ENCODE measurements at regions not wholly inside any gene's neighbourhood (a gene's known extent, or its start where the extent isn't known, plus 50 kb on each side); places are given as distances from the start of the nearest gene placed in this dataset.

- no peak overlapping the region for H3K14ac ChIP-seq (replicated peaks; ENCODE audit: low read depth, low read length)
- H3K9ac ChIP-seq (ENCODE audit: low read depth, low read length), result no peak overlapping the region
- no peak overlapping the region for H2AK5ac ChIP-seq (ENCODE audit: low read depth, low read length)
- H3K4ac ChIP-seq (ENCODE audit: low read depth, low read length), result no peak overlapping the region
- no peak overlapping the region for H4K91ac ChIP-seq (ENCODE audit: insufficient read depth, low read depth, low read length)
- DNase-seq (no peak), ATAC-seq (ENCODE audit: low read depth) (no peak)
- no peaks in the 10 kb centered on the region for H3K36me3 ChIP-seq (ENCODE audit: control insufficient read depth, insufficient read depth, low read length)
- ChIA-PET POLR2A (ENCODE audit: unreplicated experiment) (no interaction called here), CTCF (no interaction called here)
- no TSS peak for BruUV-seq (replicated peaks)
- H2BK120ac ChIP-seq (ENCODE audit: low read depth, low read length), result no peak overlapping the region
- no peaks in the 10 kb centered on the region for H3K79me1 ChIP-seq (ENCODE audit: low read depth in 1 of 2, low read length in 2 of 2)
- no peaks in the 10 kb centered on the region for H3K27me3 ChIP-seq (ENCODE audit: control insufficient read depth, insufficient read depth, low read length)
- no peak overlapping the region for H2AFZ ChIP-seq (replicated peaks; ENCODE audit: low read length, poor library complexity)
- peaks cover 5% of the 10 kb centered on the region for H3K9me3 ChIP-seq (ENCODE audit: control insufficient read depth, insufficient read depth, low read length)
- no peak for TF ChIP-seq BHLHE40 (IDR thresholded peaks at IDR 0.05; ENCODE audit: low read depth, low read length)
- TF ChIP-seq CEBPB (IDR thresholded peaks at IDR 0.05; ENCODE audit: low read depth, low read length), result no peak
- TF ChIP-seq POLR2A (IDR thresholded peaks at IDR 0.05; ENCODE audit: low read depth, low read length), result no peak
- no peak for TF ChIP-seq MXI1 (IDR thresholded peaks at IDR 0.05; ENCODE audit: borderline replicate concordance, low read depth, low read length)
- TF ChIP-seq SMC3 (IDR thresholded peaks at IDR 0.05; ENCODE audit: low read depth, low read length), result no peak
- no peak for TF ChIP-seq RCOR1 (IDR thresholded peaks at IDR 0.05; ENCODE audit: insufficient replicate concordance, low read length)
- TF ChIP-seq RAD21 (IDR thresholded peaks at IDR 0.05; ENCODE audit: low read length), result no peak
- TF ChIP-seq, protein P1, sequence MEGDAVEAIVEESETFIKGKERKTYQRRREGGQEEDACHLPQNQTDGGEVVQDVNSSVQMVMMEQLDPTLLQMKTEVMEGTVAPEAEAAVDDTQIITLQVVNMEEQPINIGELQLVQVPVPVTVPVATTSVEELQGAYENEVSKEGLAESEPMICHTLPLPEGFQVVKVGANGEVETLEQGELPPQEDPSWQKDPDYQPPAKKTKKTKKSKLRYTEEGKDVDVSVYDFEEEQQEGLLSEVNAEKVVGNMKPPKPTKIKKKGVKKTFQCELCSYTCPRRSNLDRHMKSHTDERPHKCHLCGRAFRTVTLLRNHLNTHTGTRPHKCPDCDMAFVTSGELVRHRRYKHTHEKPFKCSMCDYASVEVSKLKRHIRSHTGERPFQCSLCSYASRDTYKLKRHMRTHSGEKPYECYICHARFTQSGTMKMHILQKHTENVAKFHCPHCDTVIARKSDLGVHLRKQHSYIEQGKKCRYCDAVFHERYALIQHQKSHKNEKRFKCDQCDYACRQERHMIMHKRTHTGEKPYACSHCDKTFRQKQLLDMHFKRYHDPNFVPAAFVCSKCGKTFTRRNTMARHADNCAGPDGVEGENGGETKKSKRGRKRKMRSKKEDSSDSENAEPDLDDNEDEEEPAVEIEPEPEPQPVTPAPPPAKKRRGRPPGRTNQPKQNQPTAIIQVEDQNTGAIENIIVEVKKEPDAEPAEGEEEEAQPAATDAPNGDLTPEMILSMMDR (conservative IDR thresholded peaks at IDR 0.05; ENCODE audit: low read depth, low read length), result no peak
- TF ChIP-seq MAFK (IDR thresholded peaks at IDR 0.05; ENCODE audit: low read depth, low read length), result no peak
- TF ChIP-seq CHD1 (IDR thresholded peaks at IDR 0.05; ENCODE audit: low read depth, low read length), result no peak
- TF ChIP-seq, protein P2, sequence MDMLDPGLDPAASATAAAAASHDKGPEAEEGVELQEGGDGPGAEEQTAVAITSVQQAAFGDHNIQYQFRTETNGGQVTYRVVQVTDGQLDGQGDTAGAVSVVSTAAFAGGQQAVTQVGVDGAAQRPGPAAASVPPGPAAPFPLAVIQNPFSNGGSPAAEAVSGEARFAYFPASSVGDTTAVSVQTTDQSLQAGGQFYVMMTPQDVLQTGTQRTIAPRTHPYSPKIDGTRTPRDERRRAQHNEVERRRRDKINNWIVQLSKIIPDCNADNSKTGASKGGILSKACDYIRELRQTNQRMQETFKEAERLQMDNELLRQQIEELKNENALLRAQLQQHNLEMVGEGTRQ (IDR thresholded peaks at IDR 0.05; ENCODE audit: low read depth, low read length), result no peak
- TF ChIP-seq MAZ (IDR thresholded peaks at IDR 0.05; ENCODE audit: borderline replicate concordance, low read depth, low read length), result no peak
- no peak for TF ChIP-seq FOS (IDR thresholded peaks at IDR 0.05; ENCODE audit: low read depth, low read length)
- TF ChIP-seq NFE2L2 (IDR thresholded peaks at IDR 0.05; ENCODE audit: low read depth, low read length), result no peak
- TF ChIP-seq, protein P3, sequence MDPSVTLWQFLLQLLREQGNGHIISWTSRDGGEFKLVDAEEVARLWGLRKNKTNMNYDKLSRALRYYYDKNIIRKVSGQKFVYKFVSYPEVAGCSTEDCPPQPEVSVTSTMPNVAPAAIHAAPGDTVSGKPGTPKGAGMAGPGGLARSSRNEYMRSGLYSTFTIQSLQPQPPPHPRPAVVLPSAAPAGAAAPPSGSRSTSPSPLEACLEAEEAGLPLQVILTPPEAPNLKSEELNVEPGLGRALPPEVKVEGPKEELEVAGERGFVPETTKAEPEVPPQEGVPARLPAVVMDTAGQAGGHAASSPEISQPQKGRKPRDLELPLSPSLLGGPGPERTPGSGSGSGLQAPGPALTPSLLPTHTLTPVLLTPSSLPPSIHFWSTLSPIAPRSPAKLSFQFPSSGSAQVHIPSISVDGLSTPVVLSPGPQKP (IDR thresholded peaks at IDR 0.05; ENCODE audit: borderline replicate concordance, low read depth, low read length), result no peak
- TF ChIP-seq RFX5 (IDR thresholded peaks at IDR 0.05; ENCODE audit: low read depth, low read length), result no peak
- in situ Hi-C loops (cut with MboI; ENCODE audit: low sequenced_read_pairs), result no loop called here
- no peak overlapping the region for H3K56ac ChIP-seq (ENCODE audit: extremely low read depth, insufficient read depth, low read length)
- H3K18ac ChIP-seq (ENCODE audit: low read depth, low read length), result no peak overlapping the region
- H3K4me1 ChIP-seq (ENCODE audit: control insufficient read depth, insufficient read depth, low read length), result no peaks in the 10 kb centered on the region
- H3K4me3 ChIP-seq (ENCODE audit: insufficient read depth, low read depth, low read length), result no peak overlapping the region
- no peak overlapping the region for H3K4me2 ChIP-seq (ENCODE audit: low read depth, low read length)
- no peaks in the 10 kb centered on the region for H3K9me1 ChIP-seq (ENCODE audit: insufficient read depth, low read length)
- H4K8ac ChIP-seq (ENCODE audit: low read depth in 2 of 2, low read length in 2 of 2), result no peak overlapping the region
- H4K5ac ChIP-seq (ENCODE audit: low read depth, low read length), result no peak overlapping the region
- no peak overlapping the region for H2BK5ac ChIP-seq (ENCODE audit: low read depth, low read length, poor library complexity, severe bottlenecking)
- H2BK15ac ChIP-seq (ENCODE audit: low read depth, low read length), result no peak overlapping the region
- no peaks in the 10 kb centered on the region for H4K20me1 ChIP-seq (ENCODE audit: insufficient read depth, low read length)
- H3K23ac ChIP-seq (ENCODE audit: low read depth, low read length), result no peak overlapping the region
- dilution Hi-C loops (cut with HindIII; ENCODE audit: low sequenced_read_pairs, unreplicated experiment), result no loop called here
- H3K27ac ChIP-seq (ENCODE audit: insufficient read depth, low read length), result no peak overlapping the region
- intact Hi-C loops (cut with micrococcal nuclease), result no loop called here
- no peak overlapping the region for H2BK20ac ChIP-seq (ENCODE audit: low read depth, low read length)
- no peak overlapping the region for H2AK9ac ChIP-seq (replicated peaks; ENCODE audit: low read depth, low read length, poor library complexity)
Observed at GRCh38 chr1:102071451-102071850, 74.7 kb upstream of the OLFM3 start.
